D721Med (cell line): ENCODE measurements at regions not wholly inside any gene's neighbourhood (a gene's known extent, or its start where the extent isn't known, plus 50 kb on each side); places are given as distances from the start of the nearest gene placed in this dataset.

ENCODE experiments used
- DNase-seq: peaks from one replicate; pipeline ENCODE4 v3.0.0; 2011; ENCODE audit warnings: low spot score; ENCODE audit not compliant: insufficient read length
- FAIRE-seq: peaks from 2 replicates; lab custom pipeline; 2011; peaks lifted over from hg19 to GRCh38; lab: Jason Lieb, UNC
- TF ChIP-seq, protein P1 (sequence below): IDR thresholded peaks from 2 replicates; pipeline ENCODE4 v1.5.1; 2012; ENCODE audit warnings: mild to moderate bottlenecking, control low read depth; ENCODE audit not compliant: insufficient read depth; ENCODE audit errors: missing control alignments

- TF ChIP-seq, protein P1, sequence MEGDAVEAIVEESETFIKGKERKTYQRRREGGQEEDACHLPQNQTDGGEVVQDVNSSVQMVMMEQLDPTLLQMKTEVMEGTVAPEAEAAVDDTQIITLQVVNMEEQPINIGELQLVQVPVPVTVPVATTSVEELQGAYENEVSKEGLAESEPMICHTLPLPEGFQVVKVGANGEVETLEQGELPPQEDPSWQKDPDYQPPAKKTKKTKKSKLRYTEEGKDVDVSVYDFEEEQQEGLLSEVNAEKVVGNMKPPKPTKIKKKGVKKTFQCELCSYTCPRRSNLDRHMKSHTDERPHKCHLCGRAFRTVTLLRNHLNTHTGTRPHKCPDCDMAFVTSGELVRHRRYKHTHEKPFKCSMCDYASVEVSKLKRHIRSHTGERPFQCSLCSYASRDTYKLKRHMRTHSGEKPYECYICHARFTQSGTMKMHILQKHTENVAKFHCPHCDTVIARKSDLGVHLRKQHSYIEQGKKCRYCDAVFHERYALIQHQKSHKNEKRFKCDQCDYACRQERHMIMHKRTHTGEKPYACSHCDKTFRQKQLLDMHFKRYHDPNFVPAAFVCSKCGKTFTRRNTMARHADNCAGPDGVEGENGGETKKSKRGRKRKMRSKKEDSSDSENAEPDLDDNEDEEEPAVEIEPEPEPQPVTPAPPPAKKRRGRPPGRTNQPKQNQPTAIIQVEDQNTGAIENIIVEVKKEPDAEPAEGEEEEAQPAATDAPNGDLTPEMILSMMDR = no peak
- DNase-seq = no peak
- no peak for FAIRE-seq
Measured at GRCh38 chr12:4051596-4051995, 178.4 kb upstream of the PARP11 start.

GRCh38 chr12:4050340-4050739 is 177.1 kb upstream of the PARP11 start:
- TF ChIP-seq, protein P1 = no peak
- no peak for DNase-seq
- FAIRE-seq = no peak

DNA sequence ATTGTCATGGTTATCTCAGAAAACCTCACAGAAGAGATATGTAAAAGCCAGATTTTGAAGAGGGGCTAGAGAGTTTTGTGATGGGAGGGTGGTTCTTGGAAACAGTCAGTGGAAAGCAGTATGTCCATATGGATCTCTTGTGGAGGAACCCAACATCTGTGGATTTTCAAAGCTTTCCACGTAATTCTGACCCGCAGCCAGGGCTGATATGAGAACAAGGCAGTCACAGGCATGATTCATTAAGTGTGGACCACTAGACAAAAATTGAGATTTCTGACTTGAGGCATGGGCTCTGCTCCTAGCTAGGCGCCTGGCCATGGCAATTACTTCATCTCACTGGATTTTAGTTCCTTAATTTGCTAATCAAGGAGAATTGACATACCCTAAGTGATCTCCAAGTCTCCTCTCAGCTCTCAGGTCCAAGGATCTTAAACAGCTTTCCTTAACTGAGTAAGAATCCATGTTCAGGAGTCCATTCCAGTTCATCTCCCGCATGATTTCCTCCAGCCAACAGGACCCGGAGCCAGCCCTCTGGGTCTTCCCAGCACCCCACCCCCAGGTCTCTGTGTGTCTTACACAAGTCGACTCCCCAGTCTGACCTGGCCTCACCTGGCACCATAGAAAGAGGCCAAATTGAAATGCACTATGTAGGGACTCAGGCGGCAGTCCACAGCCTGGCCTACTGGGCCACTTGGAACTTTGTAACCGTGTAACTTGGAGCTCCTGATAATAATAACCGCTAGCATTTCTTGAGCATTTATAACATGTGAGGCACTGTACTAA is 176.3 kb upstream of the PARP11 start:
- no peak for FAIRE-seq
- no peak for DNase-seq

DNA sequence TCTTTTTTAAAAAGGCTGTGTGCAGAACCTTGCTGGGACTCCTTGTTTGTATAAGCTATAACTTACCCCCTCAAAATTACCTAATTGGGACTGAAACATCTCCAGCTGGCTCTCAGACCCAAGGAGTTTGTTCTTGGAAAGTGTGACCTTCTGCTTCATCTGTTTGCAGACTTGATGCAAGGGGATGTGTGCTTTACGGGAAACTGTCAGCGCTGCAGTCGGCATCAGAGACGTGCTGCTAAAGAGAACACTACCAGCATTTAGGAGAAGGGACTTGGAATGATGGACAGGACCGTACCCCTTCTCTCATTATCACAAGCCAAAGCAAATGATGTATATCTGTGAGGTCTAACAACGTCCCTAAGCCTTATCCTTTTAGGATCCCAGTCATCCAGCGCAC is 174.2 kb upstream of the PARP11 start:
- TF ChIP-seq, protein P1 = no peak
- no peak for DNase-seq
- FAIRE-seq = no peak

More for the DNA sequence above, 176.3 kb upstream of the PARP11 start:
- TF ChIP-seq, protein P1 = no peak

DNA sequence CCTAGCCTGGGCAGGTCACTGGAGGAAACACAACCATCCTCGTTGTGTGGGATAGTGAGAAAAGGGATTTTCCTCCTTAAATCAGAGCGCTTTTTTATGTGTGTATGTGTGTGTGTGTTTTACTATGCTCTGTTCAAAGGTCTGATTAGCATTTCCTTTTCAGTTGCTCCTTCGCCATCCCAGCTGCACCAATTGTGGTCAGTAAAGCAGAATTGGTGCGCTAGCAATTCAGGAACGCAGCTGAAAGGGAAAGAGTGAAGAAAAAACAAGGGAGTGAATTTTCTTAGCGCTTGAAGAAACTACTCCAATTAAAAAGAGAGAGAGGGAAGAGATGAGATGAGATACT is 173.3 kb upstream of the PARP11 start:
- FAIRE-seq = no peak
- DNase-seq = no peak
- TF ChIP-seq, protein P1 = no peak

DNA sequence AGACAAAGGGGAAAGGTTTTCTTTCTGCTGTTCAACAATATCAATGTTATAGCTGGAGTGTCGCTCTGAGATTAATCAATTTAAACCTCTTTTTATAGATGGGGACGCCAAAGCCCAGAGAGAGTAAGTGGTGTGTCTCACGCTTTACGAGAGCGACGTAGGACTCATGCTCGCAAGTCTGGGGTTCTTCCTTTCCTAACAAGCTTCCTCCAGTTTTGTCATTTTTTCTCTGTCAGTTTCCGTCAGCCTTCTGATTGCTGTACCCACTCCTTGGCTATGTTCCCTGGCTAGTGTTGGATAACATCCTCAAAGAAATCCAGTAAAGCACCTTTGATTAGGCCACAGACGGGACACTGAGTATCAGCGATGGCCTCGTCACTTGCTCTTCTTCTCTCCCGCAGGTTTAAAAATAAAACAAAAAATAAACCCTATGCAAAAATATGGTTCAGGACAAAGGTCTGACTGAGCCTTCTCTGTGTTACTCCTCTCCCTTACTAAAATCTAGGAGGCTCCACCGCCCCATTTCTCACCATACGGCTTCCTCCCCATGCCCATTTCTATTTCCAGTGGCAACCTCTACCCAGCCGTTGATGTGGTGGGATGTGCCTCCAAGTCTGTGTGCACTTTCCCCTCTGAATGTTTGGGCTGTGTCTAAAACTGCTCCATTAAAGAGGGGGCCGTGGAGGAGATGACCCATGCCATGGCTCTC is 172.7 kb upstream of the PARP11 start:
- DNase-seq (no peak), FAIRE-seq (no peak)
- TF ChIP-seq, protein P1 = no peak
